HG02943 (cell line): ENCODE measurements at regions not wholly inside any gene's neighbourhood (a gene's known extent, or its start where the extent isn't known, plus 50 kb on each side); places are given as distances from the start of the nearest gene placed in this dataset.
"Not testable (repeated sequence)": the region's sequence is repeated elsewhere in the genome, so short reads cannot be mapped to it uniquely, and the experiment has no call there.

Experiments used
- ATAC-seq: cut with Tn5 transposase; IDR thresholded peaks from one replicate; pipeline ENCODE4 v1.9.1; 2021; ENCODE audit warnings: mild to moderate bottlenecking, low read depth, moderate library complexity; ENCODE audit not compliant: unreplicated experiment

GRCh38 chrX:121802881-121803412 is 755.5 kb downstream of the GLUD2 start:
- no peak for ATAC-seq

- ATAC-seq, result no peak
Observed at GRCh38 chrX:121823406-121823805, 776.0 kb downstream of the GLUD2 start.

- no peak for ATAC-seq
Observed at GRCh38 chrX:121831601-121832000, 784.2 kb downstream of the GLUD2 start.

- ATAC-seq, result no peak
Observed at GRCh38 chrX:121832446-121832845, 785.0 kb downstream of the GLUD2 start.

- no peak for ATAC-seq
Observed at GRCh38 chrX:121836000-121836399, 788.6 kb downstream of the GLUD2 start.

GRCh38 chrX:121851033-121851432 is 803.6 kb downstream of the GLUD2 start:
- ATAC-seq, result no peak

GRCh38 chrX:121853762-121854613 is 806.6 kb downstream of the GLUD2 start:
- ATAC-seq, result no peak

GRCh38 chrX:121854614-121854911 is 807.2 kb downstream of the GLUD2 start:
- no peak for ATAC-seq

- ATAC-seq, result no peak
Observed at GRCh38 chrX:121858867-121859647, 811.6 kb downstream of the GLUD2 start.

- ATAC-seq, result no peak
Observed at GRCh38 chrX:121863976-121864375, 816.6 kb downstream of the GLUD2 start.

GRCh38 chrX:121864561-121864960 is 817.2 kb downstream of the GLUD2 start:
- no peak for ATAC-seq

GRCh38 chrX:121869876-121870477 is 822.6 kb downstream of the GLUD2 start:
- ATAC-seq, result no peak

GRCh38 chrX:121871122-121871521 is 823.7 kb downstream of the GLUD2 start:
- no peak for ATAC-seq

- no peak for ATAC-seq
Observed at GRCh38 chrX:121876305-121876704, 828.9 kb downstream of the GLUD2 start.

- not testable (repeated sequence) for ATAC-seq
Observed at GRCh38 chrX:121877337-121877736, 829.9 kb downstream of the GLUD2 start.

GRCh38 chrX:121886557-121886956 is 839.1 kb downstream of the GLUD2 start:
- ATAC-seq, result no peak

- no peak for ATAC-seq
Observed at GRCh38 chrX:121894756-121895155, 847.3 kb downstream of the GLUD2 start.

- no peak for ATAC-seq
Observed at GRCh38 chrX:121902463-121902862, 855.1 kb downstream of the GLUD2 start.

GRCh38 chrX:121903961-121904360 is 856.6 kb downstream of the GLUD2 start:
- no peak for ATAC-seq

- no peak for ATAC-seq
Observed at GRCh38 chrX:121921258-121921657, 873.8 kb downstream of the GLUD2 start.

- ATAC-seq, result no peak
Observed at GRCh38 chrX:121931567-121931966, 884.2 kb downstream of the GLUD2 start.
